ENCODE measurements at regions not wholly inside any gene's neighbourhood (a gene's known extent, or its start where the extent isn't known, plus 50 kb on each side); places are given as distances from the start of the nearest gene placed in this dataset.

DNA sequence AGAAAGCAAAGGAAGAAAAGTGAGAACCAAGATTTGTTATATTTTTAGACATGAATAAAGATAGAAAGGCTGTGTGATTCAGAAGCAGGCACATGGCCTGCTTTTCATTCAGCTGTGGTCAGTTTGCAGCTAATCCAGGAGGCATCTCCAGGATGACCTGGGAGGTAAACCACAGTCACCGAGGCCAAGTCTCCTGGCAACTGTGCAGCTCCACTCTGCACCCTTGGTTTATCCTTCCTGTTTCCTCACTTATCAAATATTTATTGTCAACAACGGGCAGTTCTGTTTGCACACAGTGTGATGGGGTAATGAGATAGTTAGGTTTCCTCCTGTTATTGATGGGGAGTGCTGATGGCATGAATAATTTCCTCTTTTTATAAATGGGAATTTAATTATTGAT is 243.0 kb downstream of the PSAT1 start:
- FAIRE-seq (peak; percentile 69), DNase-seq (ENCODE audit: low read depth) (peak; percentile 85)
- H3K4me3 ChIP-seq (ENCODE audit: insufficient read depth, low read depth, low read length) = no peak overlapping the region
- no peaks in the 10 kb centered on the region for H3K79me2 ChIP-seq (ENCODE audit: insufficient read depth, low read length)
- peaks cover 10% of the 10 kb centered on the region for H3K4me1 ChIP-seq (ENCODE audit: insufficient read depth, low read length)
- Mint-ChIP-seq H3K4me1 (ENCODE audit: low read depth, unreplicated experiment) (peaks cover 19% of the 10 kb centered on the region), H3K4me3 (ENCODE audit: unreplicated experiment) (no peak overlapping the region), H3K9me3 (ENCODE audit: unreplicated experiment) (no peaks in the 10 kb centered on the region), H3K27ac (ENCODE audit: unreplicated experiment) (no peak overlapping the region), H3K36me3 (ENCODE audit: low read depth, unreplicated experiment) (no peaks in the 10 kb centered on the region), H3K27me3 (ENCODE audit: low read depth, unreplicated experiment) (no peaks in the 10 kb centered on the region)
- H3K4me2 ChIP-seq (ENCODE audit: low read length) = peak overlapping the region; percentile 41
- no peaks in the 10 kb centered on the region for H4K20me1 ChIP-seq (ENCODE audit: insufficient read depth, low read length)
- H3K9me3 ChIP-seq (ENCODE audit: insufficient read depth, low read depth, low read length) = no peaks in the 10 kb centered on the region
- TF ChIP-seq EZH2 (IDR thresholded peaks at IDR 0.05; ENCODE audit: insufficient read depth, low read length) (no peak), CTCF (IDR thresholded peaks at IDR 0.05; ENCODE audit: insufficient read depth, low read depth, low read length) (no peak)
- H3K27ac ChIP-seq (ENCODE audit: low read depth, low read length) = no peak overlapping the region
- no peaks in the 10 kb centered on the region for H3K36me3 ChIP-seq (ENCODE audit: insufficient read depth, low read length)
- H2AFZ ChIP-seq (ENCODE audit: low read depth, low read length) = no peak overlapping the region
- H3K9ac ChIP-seq (ENCODE audit: low read length) = no peak overlapping the region
- no peaks in the 10 kb centered on the region for H3K27me3 ChIP-seq (ENCODE audit: insufficient read depth, low read length)

- Mint-ChIP-seq H3K4me1 (ENCODE audit: low read depth, unreplicated experiment) (peaks cover 19% of the 10 kb centered on the region), H3K9me3 (ENCODE audit: unreplicated experiment) (peaks cover 2% of the 10 kb centered on the region), H3K27me3 (ENCODE audit: low read depth, unreplicated experiment) (peaks cover 7% of the 10 kb centered on the region), H3K36me3 (ENCODE audit: low read depth, unreplicated experiment) (no peaks in the 10 kb centered on the region), H3K4me3 (ENCODE audit: unreplicated experiment) (no peak overlapping the region), H3K27ac (ENCODE audit: unreplicated experiment) (no peak overlapping the region)
- no peak for FAIRE-seq
- Histone ChIP-seq H2AFZ (ENCODE audit: low read depth, low read length) (no peak overlapping the region), H4K20me1 (ENCODE audit: insufficient read depth, low read length) (no peaks in the 10 kb centered on the region), H3K36me3 (ENCODE audit: insufficient read depth, low read length) (no peaks in the 10 kb centered on the region), H3K9ac (ENCODE audit: low read length) (no peak overlapping the region), H3K4me1 (ENCODE audit: insufficient read depth, low read length) (peaks cover 10% of the 10 kb centered on the region), H3K27ac (ENCODE audit: low read depth, low read length) (no peak overlapping the region), H3K4me3 (ENCODE audit: insufficient read depth, low read depth, low read length) (no peak overlapping the region), H3K79me2 (ENCODE audit: insufficient read depth, low read length) (no peaks in the 10 kb centered on the region), H3K4me2 (ENCODE audit: low read length) (no peak overlapping the region), H3K27me3 (ENCODE audit: insufficient read depth, low read length) (peaks cover 2% of the 10 kb centered on the region), H3K9me3 (ENCODE audit: insufficient read depth, low read depth, low read length) (no peaks in the 10 kb centered on the region)
- no peak for TF ChIP-seq CTCF (IDR thresholded peaks at IDR 0.05; ENCODE audit: insufficient read depth, low read depth, low read length)
- no peak for TF ChIP-seq EZH2 (IDR thresholded peaks at IDR 0.05; ENCODE audit: insufficient read depth, low read length)
- DNase-seq (ENCODE audit: low read depth) = no peak
These were observed 245.0 kb downstream of the PSAT1 start for GRCh38 chr9:78541868-78542443.

DNA sequence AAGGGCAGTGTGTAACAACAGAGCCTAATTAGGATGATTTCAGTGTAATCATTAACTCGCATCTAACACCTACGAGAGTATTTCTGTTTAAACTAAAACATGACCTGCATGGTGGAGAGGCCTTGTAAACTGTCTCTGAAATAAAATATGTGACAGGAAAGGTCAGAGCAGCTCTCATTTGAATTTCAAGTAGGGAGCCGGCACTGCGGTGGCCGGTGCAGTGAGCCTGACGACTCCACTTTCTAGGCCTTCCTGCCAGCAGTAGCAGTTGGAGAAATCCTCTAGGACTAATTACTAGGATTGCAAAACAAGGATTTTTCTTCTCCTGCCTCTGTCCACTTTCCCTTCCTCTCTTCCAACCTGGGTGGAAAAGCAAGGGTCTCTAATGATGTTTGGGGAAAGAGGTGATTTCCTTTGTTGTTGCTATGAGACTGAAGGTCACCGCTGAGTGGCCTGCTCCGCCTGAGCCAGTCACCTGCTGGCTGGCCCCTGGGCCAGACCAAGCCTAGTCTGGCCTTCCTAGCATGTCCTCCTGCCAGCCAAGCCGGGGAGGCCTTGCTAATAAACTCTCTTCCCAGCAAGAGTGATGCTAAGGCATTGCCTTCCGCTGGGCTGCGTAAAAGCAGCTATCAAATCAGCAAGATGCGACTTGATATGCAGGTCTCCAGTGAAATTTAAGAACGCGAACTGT is 245.7 kb downstream of the PSAT1 start:
- H3K36me3 Mint-ChIP-seq (ENCODE audit: low read depth, unreplicated experiment) = no peaks in the 10 kb centered on the region
- Histone ChIP-seq H4K20me1 (ENCODE audit: insufficient read depth, low read length) (no peaks in the 10 kb centered on the region), H3K79me2 (ENCODE audit: insufficient read depth, low read length) (no peaks in the 10 kb centered on the region), H3K27ac (ENCODE audit: low read depth, low read length) (no peak overlapping the region), H3K9me3 (ENCODE audit: insufficient read depth, low read depth, low read length) (no peaks in the 10 kb centered on the region), H3K4me1 (ENCODE audit: insufficient read depth, low read length) (peaks cover 10% of the 10 kb centered on the region), H3K4me3 (ENCODE audit: insufficient read depth, low read depth, low read length) (no peak overlapping the region), H2AFZ (ENCODE audit: low read depth, low read length) (no peak overlapping the region), H3K9ac (ENCODE audit: low read length) (no peak overlapping the region), H3K27me3 (ENCODE audit: insufficient read depth, low read length) (peaks cover 5% of the 10 kb centered on the region), H3K36me3 (ENCODE audit: insufficient read depth, low read length) (no peaks in the 10 kb centered on the region), H3K4me2 (ENCODE audit: low read length) (no peak overlapping the region)
- peaks cover 19% of the 10 kb centered on the region for H3K4me1 Mint-ChIP-seq (ENCODE audit: low read depth, unreplicated experiment)
- DNase-seq (ENCODE audit: low read depth) = no peak
- H3K4me3 Mint-ChIP-seq (ENCODE audit: unreplicated experiment) = no peak overlapping the region
- H3K27ac Mint-ChIP-seq (ENCODE audit: unreplicated experiment) = no peak overlapping the region
- FAIRE-seq = no peak
- no peak for TF ChIP-seq CTCF (IDR thresholded peaks at IDR 0.05; ENCODE audit: insufficient read depth, low read depth, low read length)
- no peak for TF ChIP-seq EZH2 (IDR thresholded peaks at IDR 0.05; ENCODE audit: insufficient read depth, low read length)
- peaks cover 2% of the 10 kb centered on the region for H3K9me3 Mint-ChIP-seq (ENCODE audit: unreplicated experiment)
- H3K27me3 Mint-ChIP-seq (ENCODE audit: low read depth, unreplicated experiment) = peaks cover 7% of the 10 kb centered on the region

Measured in astrocyte (in vitro differentiated cells and primary cell).